ENCODE measurements at regions not wholly inside any gene's neighbourhood (a gene's known extent, or its start where the extent isn't known, plus 50 kb on each side); places are given as distances from the start of the nearest gene placed in this dataset.

GRCh38 chr1:177441281-177441680, 270.5 kb downstream of the BRINP2 start:
- no peak for TF ChIP-seq CTCF (IDR thresholded peaks at IDR 0.05; ENCODE audit: insufficient read depth, low read length, missing control alignments)
- H3K4me3 ChIP-seq (ENCODE audit: low read depth, low read length) = no peak overlapping the region
- POLR2A ChIA-PET = no interaction called here
- CTCF ChIA-PET = no interaction called here
- DNase-seq (ENCODE audit: low read depth, low spot score) = no peak

GRCh38 chr1:177440821-177441220, 270.1 kb downstream of the BRINP2 start:
- H3K4me3 ChIP-seq (ENCODE audit: low read depth, low read length) = no peak overlapping the region
- CTCF ChIA-PET = no interaction called here
- no peak for TF ChIP-seq CTCF (IDR thresholded peaks at IDR 0.05; ENCODE audit: insufficient read depth, low read length, missing control alignments)
- POLR2A ChIA-PET = no interaction called here
- DNase-seq (ENCODE audit: low read depth, low spot score) = no peak

GRCh38 chr1:177439301-177439700, 268.5 kb downstream of the BRINP2 start:
- no peak overlapping the region for H3K4me3 ChIP-seq (ENCODE audit: low read depth, low read length)
- ChIA-PET CTCF (interaction anchor here (1.2 kb wide), 1 partner anchor 507 kb away, joined by 3 read pairs; no protein-coding TSS in a partner anchor), POLR2A (no interaction called here)
- no peak for DNase-seq (ENCODE audit: low read depth, low spot score)
- no peak for TF ChIP-seq CTCF (IDR thresholded peaks at IDR 0.05; ENCODE audit: insufficient read depth, low read length, missing control alignments)

GRCh38 chr1:177435364-177435763, 264.6 kb downstream of the BRINP2 start:
- no peak for TF ChIP-seq CTCF (IDR thresholded peaks at IDR 0.05; ENCODE audit: insufficient read depth, low read length, missing control alignments)
- DNase-seq (ENCODE audit: low read depth, low spot score) = no peak
- ChIA-PET CTCF (no interaction called here), POLR2A (no interaction called here)
- H3K4me3 ChIP-seq (ENCODE audit: low read depth, low read length) = no peak overlapping the region

GRCh38 chr1:177432897-177433296, 262.1 kb downstream of the BRINP2 start:
- DNase-seq (ENCODE audit: low read depth, low spot score) = no peak
- CTCF ChIA-PET = no interaction called here
- H3K4me3 ChIP-seq (ENCODE audit: low read depth, low read length) = no peak overlapping the region
- POLR2A ChIA-PET = no interaction called here
- no peak for TF ChIP-seq CTCF (IDR thresholded peaks at IDR 0.05; ENCODE audit: insufficient read depth, low read length, missing control alignments)

- CTCF ChIA-PET = interaction anchor here (0.8 kb wide), 1 partner anchor 515 kb away, joined by 4 read pairs; no protein-coding TSS in a partner anchor
- no peak for TF ChIP-seq CTCF (IDR thresholded peaks at IDR 0.05; ENCODE audit: insufficient read depth, low read length, missing control alignments)
- POLR2A ChIA-PET = no interaction called here
- no peak overlapping the region for H3K4me3 ChIP-seq (ENCODE audit: low read depth, low read length)
- DNase-seq (ENCODE audit: low read depth, low spot score) = no peak
Measured at GRCh38 chr1:177431123-177431522, 260.4 kb downstream of the BRINP2 start.
